Activated CD8-positive, alpha-beta memory T cell treated with anti-CD3 and anti-CD28 coated beads, Interleukin-2, amount 10 ng/mL, durations not matched to agents 7 days and 5 days (primary cell): ENCODE measurements at regions not wholly inside any gene's neighbourhood (a gene's known extent, or its start where the extent isn't known, plus 50 kb on each side); places are given as distances from the start of the nearest gene placed in this dataset.

Source experiments
- ATAC-seq: fragments of 150-1000 bp; cut with Tn5 transposase; one replicate; pipeline ENCODE4 v1.10.0; 2021; ENCODE audit warnings: moderate library complexity
- CTCF ChIA-PET: fragments of 350-600 bp; sonication (Branson Sonifier 250); formaldehyde crosslinking; loops from one replicate; lab custom pipeline; 2021; ENCODE audit warnings: antibody characterized with exemption; lab: Charles Lee
- DNase-seq: peaks from one replicate; pipeline ENCODE4 v3.0.0-alpha.2; 2020
- H3K27ac Mint-ChIP-seq: one replicate; pipeline ENCODE4 v1.8.0; 2021; ENCODE audit warnings: mild to moderate bottlenecking, mixed read lengths
- H3K27me3 Mint-ChIP-seq: one replicate; pipeline ENCODE4 v1.8.0; 2021; ENCODE audit warnings: mixed read lengths
- H3K36me3 Mint-ChIP-seq: one replicate; pipeline ENCODE4 v1.8.0; 2021; ENCODE audit warnings: mild to moderate bottlenecking, mixed read lengths
- H3K4me1 Mint-ChIP-seq: one replicate; pipeline ENCODE4 v1.8.0; 2021; ENCODE audit warnings: mixed read lengths
- H3K4me3 Mint-ChIP-seq: one replicate; pipeline ENCODE4 v1.8.0; 2021; ENCODE audit warnings: mild to moderate bottlenecking, moderate library complexity, mixed read lengths
- H3K9me3 Mint-ChIP-seq: one replicate; pipeline ENCODE4 v1.8.0; 2022; ENCODE audit warnings: low read depth, mixed read lengths

DNA sequence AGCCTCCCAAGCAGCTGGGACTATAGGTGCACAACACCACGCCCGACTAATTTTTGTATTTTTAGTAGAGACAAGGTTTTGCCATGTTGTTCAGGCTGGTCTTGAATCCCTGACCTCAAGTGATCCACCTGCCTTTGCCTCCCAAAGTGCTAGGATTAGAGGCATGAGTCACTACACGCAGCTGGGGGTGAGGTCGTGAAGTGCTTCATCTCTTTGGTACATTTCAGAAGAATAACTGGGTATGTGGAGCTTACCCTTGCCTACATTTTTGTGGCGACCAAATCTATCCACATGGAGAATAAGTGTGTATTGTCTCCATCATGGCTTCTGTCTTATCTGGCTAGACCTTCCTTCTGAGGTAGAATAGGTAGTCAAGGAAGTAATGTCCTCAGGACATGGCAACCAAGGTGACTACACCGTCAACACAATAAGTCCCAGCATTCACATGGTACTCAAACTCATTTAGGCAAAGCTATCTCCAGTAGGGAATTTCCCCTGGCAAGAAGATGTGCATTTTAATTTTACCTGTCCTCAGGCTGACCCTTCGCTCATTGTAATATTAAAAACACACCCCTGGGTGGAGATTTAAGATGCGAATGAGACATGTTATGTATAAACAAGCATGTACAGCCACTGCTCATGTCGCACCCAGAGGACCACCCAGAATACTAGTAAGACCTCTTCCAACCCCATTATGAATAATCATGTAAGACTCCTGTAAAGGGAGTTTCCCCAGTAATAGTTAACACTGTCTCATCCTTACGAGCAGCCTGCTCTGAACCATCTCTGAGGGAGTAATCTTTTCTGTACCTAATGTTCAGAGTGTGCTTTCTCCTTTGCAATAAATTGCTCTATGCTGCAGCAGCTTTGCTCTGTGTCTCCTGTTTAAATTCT, 1173.2 kb downstream of the TAF11L14 start:
- H3K36me3 Mint-ChIP-seq, result no peaks in the 10 kb centered on the region
- no peaks in the 10 kb centered on the region for H3K4me1 Mint-ChIP-seq
- DNase-seq, result no peak
- CTCF ChIA-PET, result no interaction called here
- peaks cover 3% of the 10 kb centered on the region for H3K27me3 Mint-ChIP-seq
- H3K27ac Mint-ChIP-seq, result no peak overlapping the region
- H3K9me3 Mint-ChIP-seq, result no peaks in the 10 kb centered on the region
- ATAC-seq, result no peak
- H3K4me3 Mint-ChIP-seq, result no peak overlapping the region

GRCh38 chr5:18811661-18812060, 1176.3 kb downstream of the CDH18 start:
- Mint-ChIP-seq H3K9me3 (no peaks in the 10 kb centered on the region), H3K27me3 (no peaks in the 10 kb centered on the region), H3K4me3 (no peak overlapping the region), H3K36me3 (no peaks in the 10 kb centered on the region), H3K4me1 (no peaks in the 10 kb centered on the region), H3K27ac (no peak overlapping the region)
- no peak for DNase-seq
- CTCF ChIA-PET, result no interaction called here
- ATAC-seq, result no peak

DNA sequence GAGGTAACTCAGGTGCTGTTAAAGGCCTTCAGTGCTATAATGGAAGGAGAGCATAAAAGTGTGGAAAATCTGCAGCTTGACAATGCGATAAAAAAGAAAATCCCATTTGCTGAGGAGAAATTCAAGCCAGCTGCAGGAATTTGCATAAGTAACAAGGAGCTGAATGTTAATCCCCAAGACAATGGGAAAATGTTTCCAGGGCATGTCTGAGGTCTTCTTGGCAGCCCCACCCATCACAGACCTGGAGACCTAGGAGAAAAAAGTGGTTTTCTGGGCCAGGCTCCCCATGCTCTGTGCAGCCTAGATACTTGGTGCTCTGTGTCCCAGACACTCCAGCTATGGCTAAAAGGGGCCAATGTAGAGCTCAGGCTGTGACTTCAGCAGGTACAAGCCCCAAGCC, 1159.6 kb downstream of the CDH18 start:
- no peak overlapping the region for H3K27ac Mint-ChIP-seq
- H3K27me3 Mint-ChIP-seq, result no peaks in the 10 kb centered on the region
- ATAC-seq (no peak), DNase-seq (no peak)
- no peak overlapping the region for H3K4me3 Mint-ChIP-seq
- CTCF ChIA-PET, result no interaction called here
- no peaks in the 10 kb centered on the region for H3K9me3 Mint-ChIP-seq
- no peaks in the 10 kb centered on the region for H3K4me1 Mint-ChIP-seq
- no peaks in the 10 kb centered on the region for H3K36me3 Mint-ChIP-seq

DNA sequence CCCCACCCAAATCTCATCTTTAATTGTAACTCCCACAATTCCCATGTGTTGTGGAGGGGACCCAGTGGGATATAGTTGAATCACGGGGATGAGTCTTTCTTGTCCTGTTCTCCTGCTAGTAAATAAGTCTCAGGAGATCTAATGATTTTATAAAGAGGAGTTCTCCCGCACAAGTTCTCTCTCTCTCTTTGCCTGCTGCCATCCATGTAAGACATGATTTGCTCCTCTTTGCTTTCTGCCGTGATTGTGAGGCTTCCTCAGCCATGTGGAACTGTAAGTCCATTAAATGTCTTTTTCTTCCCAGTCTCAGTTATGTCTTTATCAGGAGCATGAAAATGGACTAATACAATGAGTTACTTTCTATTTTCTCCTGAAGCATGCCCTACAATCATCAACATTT, 1158.5 kb downstream of the CDH18 start:
- no peaks in the 10 kb centered on the region for H3K27me3 Mint-ChIP-seq
- no peak overlapping the region for H3K4me3 Mint-ChIP-seq
- no peak for ATAC-seq
- CTCF ChIA-PET, result no interaction called here
- H3K9me3 Mint-ChIP-seq, result no peaks in the 10 kb centered on the region
- no peaks in the 10 kb centered on the region for H3K4me1 Mint-ChIP-seq
- no peak for DNase-seq
- no peaks in the 10 kb centered on the region for H3K36me3 Mint-ChIP-seq
- no peak overlapping the region for H3K27ac Mint-ChIP-seq

DNA sequence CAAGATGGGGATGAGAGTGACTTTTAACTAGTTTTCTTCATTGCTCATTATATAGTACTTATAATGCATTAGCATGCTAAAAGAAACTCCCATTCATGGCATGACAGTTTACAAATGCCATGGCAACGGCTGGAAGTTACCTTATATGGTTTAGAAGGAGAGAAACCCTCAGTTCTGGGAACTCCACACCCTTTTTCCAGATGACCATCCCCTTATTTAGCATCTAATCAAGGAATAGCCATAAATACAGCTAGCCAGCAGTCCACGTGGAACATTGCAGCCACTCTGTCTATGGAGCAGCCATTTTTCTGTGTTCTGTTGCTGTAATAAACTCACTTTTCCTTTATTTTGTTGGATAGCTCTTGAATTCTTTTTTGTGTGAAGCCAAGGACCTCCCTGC, 1137.8 kb downstream of the CDH18 start:
- DNase-seq, result no peak
- H3K27me3 Mint-ChIP-seq, result no peaks in the 10 kb centered on the region
- CTCF ChIA-PET, result no interaction called here
- no peak overlapping the region for H3K27ac Mint-ChIP-seq
- H3K9me3 Mint-ChIP-seq, result no peaks in the 10 kb centered on the region
- H3K4me3 Mint-ChIP-seq, result no peak overlapping the region
- no peaks in the 10 kb centered on the region for H3K4me1 Mint-ChIP-seq
- ATAC-seq, result no peak
- H3K36me3 Mint-ChIP-seq, result no peaks in the 10 kb centered on the region

DNA sequence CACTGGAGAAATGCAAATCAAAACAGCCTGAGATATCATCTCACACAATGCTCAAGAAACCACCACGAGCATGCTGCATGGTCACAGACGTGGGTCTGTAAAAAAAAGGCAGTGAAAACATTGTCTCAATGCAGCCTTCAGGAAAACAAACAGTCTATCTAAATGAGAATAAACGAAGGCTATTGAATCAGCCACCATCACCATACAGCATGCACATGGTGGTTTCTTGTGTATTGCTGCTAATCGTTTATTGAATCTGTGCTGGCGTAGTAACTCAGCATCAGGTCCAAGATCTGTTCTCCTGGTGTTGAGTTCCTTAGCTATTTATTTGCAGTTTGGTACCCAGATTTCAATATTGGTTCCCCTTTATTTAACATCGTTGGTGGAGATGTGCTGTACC, 1115.0 kb downstream of the CDH18 start:
- no peak for ATAC-seq
- CTCF ChIA-PET, result no interaction called here
- H3K27ac Mint-ChIP-seq, result no peak overlapping the region
- no peaks in the 10 kb centered on the region for H3K4me1 Mint-ChIP-seq
- no peaks in the 10 kb centered on the region for H3K27me3 Mint-ChIP-seq
- no peak for DNase-seq
- H3K36me3 Mint-ChIP-seq, result no peaks in the 10 kb centered on the region
- no peak overlapping the region for H3K4me3 Mint-ChIP-seq
- H3K9me3 Mint-ChIP-seq, result no peaks in the 10 kb centered on the region

DNA sequence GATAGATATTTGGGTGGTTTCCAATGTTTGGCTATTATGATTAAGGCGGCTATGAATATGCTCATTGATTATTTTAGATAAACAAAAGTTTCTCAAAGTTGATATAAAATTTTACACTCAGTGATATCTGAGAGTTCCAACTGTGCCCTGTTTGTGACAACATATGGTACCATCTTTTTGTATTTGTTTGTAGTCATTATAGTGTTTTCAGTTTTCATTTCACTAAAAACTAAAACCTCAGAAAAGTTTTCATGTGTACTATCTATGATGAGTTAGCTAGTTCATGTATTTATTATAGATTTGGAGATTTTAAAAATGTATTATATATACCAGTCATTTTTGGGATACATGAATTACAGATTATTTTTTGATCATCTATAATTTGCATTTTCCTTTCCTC, 1111.4 kb downstream of the CDH18 start:
- no peaks in the 10 kb centered on the region for H3K36me3 Mint-ChIP-seq
- no peaks in the 10 kb centered on the region for H3K9me3 Mint-ChIP-seq
- H3K27ac Mint-ChIP-seq, result no peak overlapping the region
- CTCF ChIA-PET, result no interaction called here
- H3K4me1 Mint-ChIP-seq, result no peaks in the 10 kb centered on the region
- no peak overlapping the region for H3K4me3 Mint-ChIP-seq
- DNase-seq, result no peak
- no peak for ATAC-seq
- no peaks in the 10 kb centered on the region for H3K27me3 Mint-ChIP-seq

GRCh38 chr5:18881615-18882014, 1106.4 kb downstream of the CDH18 start:
- no peaks in the 10 kb centered on the region for H3K9me3 Mint-ChIP-seq
- CTCF ChIA-PET, result no interaction called here
- no peaks in the 10 kb centered on the region for H3K27me3 Mint-ChIP-seq
- DNase-seq (no peak), ATAC-seq (no peak)
- H3K27ac Mint-ChIP-seq, result no peak overlapping the region
- H3K4me1 Mint-ChIP-seq, result no peaks in the 10 kb centered on the region
- H3K36me3 Mint-ChIP-seq, result no peaks in the 10 kb centered on the region
- no peak overlapping the region for H3K4me3 Mint-ChIP-seq

DNA sequence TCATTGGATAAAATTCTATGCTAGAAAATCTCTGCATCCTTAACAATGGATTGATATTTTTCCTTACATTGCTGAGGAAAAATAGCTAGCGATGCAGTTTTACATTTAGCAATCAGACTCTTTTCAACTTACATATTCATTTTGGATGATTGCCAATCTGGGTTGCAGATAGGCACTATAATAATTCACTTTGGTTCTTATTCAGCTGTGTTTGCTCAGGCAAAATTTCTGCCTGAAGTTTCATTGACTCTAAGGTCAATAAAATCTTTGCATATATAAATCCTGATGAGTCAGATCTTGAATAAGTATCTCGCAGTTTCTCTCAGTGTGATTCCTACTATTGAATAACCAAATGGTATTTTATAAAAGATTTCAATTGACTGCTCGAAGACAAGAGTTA, 1105.8 kb downstream of the CDH18 start:
- DNase-seq (no peak), ATAC-seq (no peak)
- CTCF ChIA-PET, result no interaction called here
- no peaks in the 10 kb centered on the region for H3K9me3 Mint-ChIP-seq
- no peaks in the 10 kb centered on the region for H3K4me1 Mint-ChIP-seq
- no peaks in the 10 kb centered on the region for H3K36me3 Mint-ChIP-seq
- H3K27ac Mint-ChIP-seq, result no peak overlapping the region
- H3K27me3 Mint-ChIP-seq, result no peaks in the 10 kb centered on the region
- H3K4me3 Mint-ChIP-seq, result no peak overlapping the region

DNA sequence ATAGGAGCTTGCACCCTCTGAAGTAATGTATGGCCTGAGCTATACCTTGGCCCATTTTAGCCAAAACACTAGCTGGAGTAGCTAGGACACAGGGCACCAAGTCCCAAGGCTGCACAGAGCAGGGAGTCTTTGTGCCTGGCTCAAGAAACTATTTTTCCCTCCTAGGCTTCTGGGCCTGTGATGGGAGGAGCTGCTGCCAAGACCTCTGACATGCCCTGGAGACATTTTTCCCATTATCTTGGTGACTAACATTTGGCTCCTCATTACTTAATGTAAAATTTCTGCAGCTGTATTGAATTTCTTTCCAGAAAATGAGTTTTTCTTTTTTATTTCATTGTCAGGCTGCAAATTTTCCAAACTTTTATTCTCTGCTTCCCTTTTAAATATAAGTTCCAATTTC, 1099.2 kb downstream of the CDH18 start:
- CTCF ChIA-PET, result no interaction called here
- no peak overlapping the region for H3K27ac Mint-ChIP-seq
- no peaks in the 10 kb centered on the region for H3K27me3 Mint-ChIP-seq
- ATAC-seq (no peak), DNase-seq (no peak)
- H3K4me3 Mint-ChIP-seq, result no peak overlapping the region
- no peaks in the 10 kb centered on the region for H3K4me1 Mint-ChIP-seq
- peaks cover 2% of the 10 kb centered on the region for H3K9me3 Mint-ChIP-seq
- no peaks in the 10 kb centered on the region for H3K36me3 Mint-ChIP-seq

DNA sequence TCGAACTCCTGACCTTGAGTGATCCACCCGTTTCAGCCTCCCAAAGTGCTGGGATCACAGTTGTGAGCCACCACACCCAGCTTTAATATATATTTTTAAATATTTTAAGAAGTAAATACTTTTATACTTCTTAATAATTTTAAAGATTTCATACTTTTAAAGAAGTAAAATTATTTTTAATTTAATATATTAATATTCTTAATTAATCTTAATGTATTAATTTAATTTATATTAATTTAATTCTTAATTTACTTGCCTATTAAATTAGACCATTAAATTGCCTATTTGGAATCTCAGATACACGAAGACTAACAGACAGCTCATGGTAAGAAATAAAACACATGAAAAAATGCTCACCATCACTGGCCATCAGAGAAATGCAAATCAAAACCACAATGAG, 1087.4 kb downstream of the CDH18 start:
- ATAC-seq (no peak), DNase-seq (no peak)
- Mint-ChIP-seq H3K9me3 (no peaks in the 10 kb centered on the region), H3K4me3 (no peak overlapping the region), H3K27ac (no peak overlapping the region), H3K4me1 (no peaks in the 10 kb centered on the region), H3K36me3 (no peaks in the 10 kb centered on the region), H3K27me3 (no peaks in the 10 kb centered on the region)
- CTCF ChIA-PET, result no interaction called here

GRCh38 chr5:18920966-18921365, 1067.0 kb downstream of the CDH18 start:
- no peak overlapping the region for H3K4me3 Mint-ChIP-seq
- no peak overlapping the region for H3K27ac Mint-ChIP-seq
- no peaks in the 10 kb centered on the region for H3K9me3 Mint-ChIP-seq
- no peaks in the 10 kb centered on the region for H3K27me3 Mint-ChIP-seq
- CTCF ChIA-PET, result no interaction called here
- no peaks in the 10 kb centered on the region for H3K36me3 Mint-ChIP-seq
- DNase-seq (no peak), ATAC-seq (no peak)
- H3K4me1 Mint-ChIP-seq, result no peaks in the 10 kb centered on the region

- ATAC-seq, result no peak
- Mint-ChIP-seq H3K27ac (no peak overlapping the region), H3K4me1 (no peaks in the 10 kb centered on the region), H3K27me3 (no peaks in the 10 kb centered on the region), H3K9me3 (peaks cover 2% of the 10 kb centered on the region), H3K4me3 (no peak overlapping the region), H3K36me3 (no peaks in the 10 kb centered on the region)
- no peak for DNase-seq
- CTCF ChIA-PET, result no interaction called here
Measured at GRCh38 chr5:18932081-18932480, 1055.9 kb downstream of the CDH18 start.

DNA sequence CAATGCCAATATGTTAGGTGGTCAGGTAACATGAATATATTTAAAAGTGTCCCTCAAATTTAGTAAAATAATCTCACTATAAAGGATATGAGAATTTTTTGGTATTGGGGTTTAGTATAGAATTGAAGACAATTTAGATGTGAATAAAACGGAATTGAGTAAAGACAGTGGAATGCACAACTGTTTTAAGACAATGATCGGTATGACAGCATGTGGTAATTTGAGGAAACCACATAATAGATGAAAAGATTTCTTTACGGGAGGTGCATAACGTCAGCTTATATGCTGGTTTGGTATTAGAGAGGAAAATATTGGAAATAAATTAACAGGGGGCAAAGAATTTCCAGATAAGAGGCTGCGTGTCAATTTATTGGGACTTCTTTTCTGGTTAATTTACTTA, 1043.2 kb downstream of the CDH18 start:
- DNase-seq, result no peak
- H3K4me1 Mint-ChIP-seq, result no peaks in the 10 kb centered on the region
- no peaks in the 10 kb centered on the region for H3K27me3 Mint-ChIP-seq
- CTCF ChIA-PET, result no interaction called here
- no peak for ATAC-seq
- no peaks in the 10 kb centered on the region for H3K36me3 Mint-ChIP-seq
- peaks cover 2% of the 10 kb centered on the region for H3K9me3 Mint-ChIP-seq
- H3K27ac Mint-ChIP-seq, result no peak overlapping the region
- H3K4me3 Mint-ChIP-seq, result no peak overlapping the region
